ENCODE measurements at regions not wholly inside any gene's neighbourhood (a gene's known extent, or its start where the extent isn't known, plus 50 kb on each side); places are given as distances from the start of the nearest gene placed in this dataset.

GRCh38 chr14:34199585-34199984 is 248.7 kb upstream of the EGLN3 start:
- intact Hi-C loops (cut with DNase I), result no loop called here
- DNase-seq, result no peak

GRCh38 chr14:34198096-34198495 is 247.2 kb upstream of the EGLN3 start:
- intact Hi-C loops (cut with DNase I), result no loop called here
- no peak for DNase-seq

- intact Hi-C loops (cut with DNase I), result no loop called here
- DNase-seq, result no peak
These were observed 245.1 kb upstream of the EGLN3 start for GRCh38 chr14:34195964-34196363.

- DNase-seq, result no peak
- intact Hi-C loops (cut with DNase I), result no loop called here
These were observed 239.8 kb upstream of the EGLN3 start for GRCh38 chr14:34190717-34191116.

GRCh38 chr14:34189866-34190265 is 239.0 kb upstream of the EGLN3 start:
- no peak for DNase-seq
- intact Hi-C loops (cut with DNase I), result no loop called here

- intact Hi-C loops (cut with DNase I), result no loop called here
- DNase-seq, result no peak
These were observed 236.7 kb upstream of the EGLN3 start for GRCh38 chr14:34187519-34188044.

GRCh38 chr14:34187061-34187460 is 236.2 kb upstream of the EGLN3 start:
- intact Hi-C loops (cut with DNase I), result no loop called here
- DNase-seq, result no peak

- no peak for DNase-seq
- intact Hi-C loops (cut with DNase I), result no loop called here
These were observed 233.3 kb upstream of the EGLN3 start for GRCh38 chr14:34184126-34184525.

- no peak for DNase-seq
- intact Hi-C loops (cut with DNase I), result no loop called here
These were observed 232.6 kb upstream of the EGLN3 start for GRCh38 chr14:34183478-34183877.

- DNase-seq, result peak in 2 of 42 donors; percentile 17 to 21
- intact Hi-C loops (cut with DNase I), result no loop called here
These were observed 230.5 kb upstream of the EGLN3 start for GRCh38 chr14:34181338-34181737.

- DNase-seq, result no peak
- intact Hi-C loops (cut with DNase I), result no loop called here
These were observed 230.0 kb upstream of the EGLN3 start for GRCh38 chr14:34180869-34181268.

- no peak for DNase-seq
- intact Hi-C loops (cut with DNase I), result no loop called here
These were observed 229.6 kb upstream of the EGLN3 start for GRCh38 chr14:34180434-34180833.

GRCh38 chr14:34179727-34180126 is 228.9 kb upstream of the EGLN3 start:
- intact Hi-C loops (cut with DNase I), result no loop called here
- DNase-seq, result no peak

- intact Hi-C loops (cut with DNase I), result no loop called here
- DNase-seq, result no peak
These were observed 226.6 kb upstream of the EGLN3 start for GRCh38 chr14:34177466-34177865.

GRCh38 chr14:34175574-34175973 is 224.7 kb upstream of the EGLN3 start:
- intact Hi-C loops (cut with DNase I), result no loop called here
- no peak for DNase-seq

GRCh38 chr14:34174973-34175372 is 224.1 kb upstream of the EGLN3 start:
- DNase-seq, result no peak

GRCh38 chr14:34173916-34174315 is 223.0 kb upstream of the EGLN3 start:
- intact Hi-C loops (cut with DNase I), result no loop called here
- DNase-seq, result no peak

More at GRCh38 chr14:34174973-34175372, 224.1 kb upstream of the EGLN3 start:
- intact Hi-C loops (cut with DNase I), result no loop called here

- intact Hi-C loops (cut with DNase I), result no loop called here
- DNase-seq, result no peak
These were observed 221.9 kb upstream of the EGLN3 start for GRCh38 chr14:34172550-34173368.

GRCh38 chr14:34172173-34172451 is 221.2 kb upstream of the EGLN3 start:
- intact Hi-C loops (cut with DNase I), result no loop called here
- no peak for DNase-seq

- no peak for DNase-seq
- intact Hi-C loops (cut with DNase I), result no loop called here
These were observed 220.7 kb upstream of the EGLN3 start for GRCh38 chr14:34171431-34172172.

- intact Hi-C loops (cut with DNase I), result no loop called here
- no peak for DNase-seq
These were observed 220.0 kb upstream of the EGLN3 start for GRCh38 chr14:34170882-34171281.

Data from head of caudate nucleus (tissue), 42 donors.